NCI-H748 (cell line): ENCODE measurements at regions not wholly inside any gene's neighbourhood (a gene's known extent, or its start where the extent isn't known, plus 50 kb on each side); places are given as distances from the start of the nearest gene placed in this dataset.
A peak's percentile ranks its signal among the peaks of the same experiment; 100 is the strongest.

Experiments used
- DNase-seq: peaks from one replicate; lab custom pipeline; 2025; ENCODE audit not compliant: unreplicated experiment; lab: John Stamatoyannopoulos, UW

GRCh38 chr21:38556390-38556789 is 58.1 kb upstream of the ERG start:
- no peak for DNase-seq

DNA sequence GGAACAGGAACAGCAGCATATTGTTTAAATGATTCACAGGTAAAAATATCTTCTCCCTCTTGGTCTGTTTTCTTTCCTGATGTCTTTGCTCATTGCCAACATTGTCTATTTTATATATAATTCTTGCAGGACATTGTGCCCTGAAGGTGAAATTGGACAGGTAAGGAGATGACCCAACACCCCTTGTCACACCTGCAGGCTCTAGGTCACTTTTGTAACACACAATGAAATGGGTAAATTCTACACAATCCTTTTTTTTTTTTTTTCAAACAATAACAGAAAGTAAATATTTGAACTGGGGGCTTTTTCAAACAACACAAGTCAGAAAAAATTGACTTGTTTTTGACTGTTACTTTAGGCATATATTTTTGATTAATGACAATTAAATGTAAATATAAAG is 62.9 kb upstream of the ERG start:
- peak; percentile 51 for DNase-seq

DNA sequence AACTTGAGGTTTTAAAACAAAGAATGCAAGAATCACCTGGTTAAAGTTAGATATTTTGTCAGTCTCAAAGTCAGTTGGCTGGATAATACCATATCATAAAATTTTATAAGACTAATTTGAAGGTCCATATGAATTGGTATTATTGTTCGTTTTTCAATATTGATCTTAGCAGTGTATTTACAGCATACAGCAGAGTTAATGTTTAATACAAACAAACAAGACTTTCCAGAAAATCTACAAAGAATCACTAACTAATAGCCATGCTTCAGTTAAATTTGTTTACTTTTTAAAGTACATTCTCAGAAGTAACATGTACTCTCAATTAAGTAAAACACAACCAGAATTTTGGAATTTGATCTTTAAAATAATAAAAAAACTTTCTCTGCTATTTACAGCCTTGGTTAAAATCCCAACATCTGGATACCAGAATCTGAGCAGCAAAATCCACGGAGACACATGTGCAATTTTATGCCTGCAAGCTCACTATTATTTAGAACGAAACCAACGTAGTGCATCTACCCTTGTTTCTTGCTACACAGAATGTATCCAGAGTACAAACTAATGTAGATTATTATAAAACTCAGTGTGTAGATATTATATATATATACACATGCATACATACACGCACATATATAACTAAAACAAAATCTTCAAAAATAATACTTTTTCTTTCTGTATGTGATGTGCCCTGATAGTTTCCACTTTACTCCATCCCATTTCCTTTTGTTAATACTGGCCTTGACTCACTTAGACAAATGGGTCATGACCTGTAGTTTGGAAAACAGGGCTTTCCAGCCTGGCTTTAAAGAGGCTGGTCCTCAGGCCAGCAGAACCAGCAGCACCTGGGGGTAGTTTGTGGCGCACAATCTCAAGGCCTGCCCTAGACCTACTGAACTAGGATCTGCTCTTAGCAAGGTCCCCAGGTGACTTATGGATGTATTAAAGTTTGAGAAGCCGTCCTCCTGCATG is 63.6 kb upstream of the ERG start:
- peak; percentile 49 for DNase-seq

GRCh38 chr21:38567335-38567969 is 69.2 kb upstream of the ERG start:
- DNase-seq = no peak

DNA sequence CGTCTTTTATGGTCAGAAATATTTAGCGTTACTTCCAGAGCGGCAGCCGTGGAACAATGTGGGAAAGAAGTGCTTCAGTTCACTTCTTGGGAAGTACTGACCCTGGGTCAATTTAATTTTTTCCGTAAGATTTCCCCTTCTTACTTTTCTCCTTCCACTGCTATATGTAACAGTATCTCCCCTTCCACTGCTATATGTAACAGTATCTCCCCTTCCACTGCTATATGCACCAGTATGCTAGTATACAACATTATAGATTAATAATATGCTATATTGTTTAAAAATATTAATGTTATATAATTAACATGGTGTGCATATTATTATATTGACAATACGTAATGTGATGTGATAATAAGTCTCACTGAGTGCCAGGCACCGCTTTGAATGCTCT is 69.7 kb upstream of the ERG start:
- no peak for DNase-seq

GRCh38 chr21:38569733-38570132 is 71.5 kb upstream of the ERG start:
- DNase-seq = no peak

DNA sequence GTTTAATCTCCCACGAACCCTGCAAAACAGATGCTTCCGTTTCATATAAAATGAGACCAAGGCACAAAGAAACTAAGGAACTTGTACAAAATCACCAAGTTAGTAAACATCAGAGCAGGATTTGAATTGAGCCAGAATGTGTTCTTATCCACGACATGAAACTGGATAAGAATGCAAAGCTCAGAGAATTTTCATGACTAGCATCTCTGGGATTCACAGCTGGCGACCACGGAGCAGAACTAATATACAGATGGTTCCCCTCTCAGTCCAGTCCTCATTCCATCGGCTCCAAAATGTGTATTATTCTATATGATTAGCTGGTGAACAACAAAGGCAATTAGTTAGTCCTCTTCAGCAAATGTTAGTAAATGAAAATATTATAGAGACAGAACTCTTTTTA is 72.3 kb upstream of the ERG start:
- no peak for DNase-seq

DNA sequence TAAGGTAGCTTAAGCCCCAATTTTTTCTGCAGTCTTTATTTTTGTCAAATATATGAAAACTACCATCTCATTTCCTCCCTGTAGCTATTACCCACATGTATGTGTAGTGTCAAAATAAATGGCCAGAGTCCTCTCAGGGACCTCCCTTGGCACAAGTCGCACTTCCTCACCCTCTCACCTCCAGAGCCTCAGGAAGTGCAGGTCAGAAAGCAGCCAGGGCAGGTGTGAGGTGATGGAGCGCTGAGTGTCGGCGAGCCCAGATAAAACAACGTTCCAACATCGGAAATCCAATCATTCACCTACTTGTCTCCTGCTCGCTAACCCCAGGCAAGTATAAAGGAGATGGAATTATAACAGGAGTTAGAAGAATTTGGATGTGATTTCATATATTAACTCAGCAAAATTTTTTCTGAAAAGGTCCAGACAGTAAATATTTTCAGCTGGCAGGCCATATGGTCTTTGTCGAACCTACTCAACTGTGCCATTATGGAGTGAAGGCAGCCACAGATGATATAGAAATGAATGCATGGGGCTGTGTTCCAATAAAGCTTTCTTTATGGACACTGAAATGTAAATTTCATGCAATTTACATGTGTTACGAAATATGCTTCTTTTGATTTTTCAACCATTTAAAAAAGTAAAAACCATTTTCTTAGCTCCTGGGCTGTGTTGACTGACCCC is 76.8 kb upstream of the ERG start:
- no peak for DNase-seq

- no peak for DNase-seq
Observed at GRCh38 chr21:38577887-38578286, 79.6 kb upstream of the ERG start.

DNA sequence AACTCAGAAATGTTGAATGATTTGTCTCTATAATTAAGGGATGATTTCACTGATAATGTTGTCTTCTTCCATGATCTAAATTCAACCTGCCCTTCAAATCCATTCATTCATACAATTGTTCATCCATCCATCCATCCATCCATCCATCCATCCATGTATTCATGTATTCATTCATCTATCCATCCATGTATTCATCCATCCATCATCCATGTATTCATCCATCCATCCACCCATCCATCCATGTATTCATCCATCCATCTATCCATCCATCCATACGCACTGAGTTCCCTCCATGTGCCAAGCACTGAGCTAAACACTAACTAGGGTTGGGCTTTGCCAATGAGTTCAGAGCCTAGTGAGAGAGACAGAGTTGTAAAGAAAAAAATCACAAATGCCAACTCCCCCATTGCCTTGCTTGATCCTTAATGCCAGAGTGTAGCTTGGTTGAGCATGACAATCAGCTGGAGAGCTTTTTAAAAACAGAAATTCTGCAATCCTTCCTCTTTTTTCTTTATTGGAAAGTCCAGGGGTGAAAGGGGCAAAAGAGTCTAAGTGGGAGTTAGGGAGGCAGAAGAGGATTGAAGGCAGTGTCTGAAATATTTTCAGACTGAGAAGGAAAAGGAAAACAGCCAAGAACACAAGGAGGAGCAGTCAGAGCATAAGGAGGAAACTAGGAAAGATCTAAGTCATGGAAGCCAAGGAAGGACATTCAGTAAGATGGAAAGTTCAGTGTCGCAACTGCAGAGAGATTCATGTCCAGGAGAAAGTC is 92.4 kb upstream of the ERG start:
- DNase-seq = no peak

DNA sequence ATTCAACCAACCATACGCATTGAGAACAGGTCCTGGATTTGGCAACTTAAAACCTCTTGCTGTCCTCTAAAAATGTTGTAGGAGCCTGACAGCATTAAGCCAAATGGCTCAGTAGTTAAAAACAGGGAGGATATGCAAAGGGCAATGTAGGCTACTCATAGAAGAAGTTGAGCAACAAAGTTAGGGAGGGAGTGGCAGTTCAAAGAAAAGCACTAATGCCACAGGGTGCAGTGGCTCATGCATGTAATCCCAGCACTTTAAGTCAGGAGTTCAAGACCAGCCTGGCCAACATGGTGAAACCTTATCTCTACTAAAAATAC is 92.9 kb upstream of the ERG start:
- DNase-seq = no peak

DNA sequence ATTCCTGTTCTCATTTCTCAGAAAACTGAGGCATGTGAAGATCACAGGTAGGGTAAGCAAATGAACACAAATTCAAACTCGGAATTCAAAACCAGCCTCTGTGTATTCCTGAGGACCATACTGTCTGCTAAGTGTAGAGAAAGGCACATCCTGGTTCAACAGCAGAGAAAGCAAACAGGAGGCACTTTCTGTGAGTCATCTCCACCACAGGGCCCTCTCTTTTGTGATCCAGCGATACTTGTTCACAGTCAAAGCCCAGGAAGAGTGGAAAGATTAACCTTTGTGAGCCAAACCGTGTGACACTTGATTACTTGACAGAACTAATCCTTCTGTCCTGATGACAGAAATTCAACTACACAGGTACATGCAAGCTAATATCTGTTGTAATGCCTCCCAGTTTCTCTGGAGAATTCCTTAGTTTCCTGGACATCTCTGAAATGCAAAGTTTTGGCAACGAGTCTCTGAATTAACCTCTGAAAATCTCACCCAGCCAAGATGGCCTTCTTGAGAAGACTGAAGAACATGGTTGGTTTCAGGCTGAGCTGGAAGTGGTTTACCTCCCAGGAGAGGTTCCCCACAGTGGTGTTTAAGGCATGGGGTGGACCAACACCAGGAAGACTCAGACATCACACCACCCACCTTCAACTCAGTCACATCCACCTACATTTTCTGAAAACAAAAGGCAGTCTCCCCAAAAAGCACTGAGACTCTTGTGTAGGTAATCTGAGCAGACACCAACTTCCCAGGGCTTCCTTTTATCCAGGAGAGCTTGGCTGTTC is 98.2 kb upstream of the ERG start:
- DNase-seq = no peak

GRCh38 chr21:38597421-38597820 is 99.1 kb upstream of the ERG start:
- no peak for DNase-seq

- DNase-seq = no peak
Observed at GRCh38 chr21:38598413-38598812, 100.1 kb upstream of the ERG start.

- DNase-seq = no peak
Observed at GRCh38 chr21:38599381-38599975, 101.2 kb upstream of the ERG start.

DNA sequence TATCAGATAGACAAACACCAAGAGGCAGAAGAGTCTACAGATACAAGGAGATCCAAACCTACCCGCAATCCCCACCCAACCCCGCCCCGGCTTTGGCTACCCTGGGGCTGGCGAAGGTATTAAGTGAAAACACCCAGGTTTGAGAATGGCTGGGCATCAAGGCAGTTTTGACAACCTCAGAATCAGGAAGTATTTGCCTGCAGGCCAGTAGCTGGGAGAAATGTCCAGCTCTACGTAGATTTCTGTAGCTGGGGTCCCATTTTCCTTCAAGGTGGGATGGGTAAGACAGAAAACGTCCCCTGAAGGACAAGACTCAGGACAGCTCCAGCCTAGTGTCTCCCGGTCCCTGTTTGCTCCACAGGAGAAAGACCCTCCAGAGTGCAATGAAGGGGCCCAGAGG is 101.8 kb upstream of the ERG start:
- DNase-seq = no peak

GRCh38 chr21:38605236-38605635 is 107.0 kb upstream of the ERG start:
- no peak for DNase-seq

DNA sequence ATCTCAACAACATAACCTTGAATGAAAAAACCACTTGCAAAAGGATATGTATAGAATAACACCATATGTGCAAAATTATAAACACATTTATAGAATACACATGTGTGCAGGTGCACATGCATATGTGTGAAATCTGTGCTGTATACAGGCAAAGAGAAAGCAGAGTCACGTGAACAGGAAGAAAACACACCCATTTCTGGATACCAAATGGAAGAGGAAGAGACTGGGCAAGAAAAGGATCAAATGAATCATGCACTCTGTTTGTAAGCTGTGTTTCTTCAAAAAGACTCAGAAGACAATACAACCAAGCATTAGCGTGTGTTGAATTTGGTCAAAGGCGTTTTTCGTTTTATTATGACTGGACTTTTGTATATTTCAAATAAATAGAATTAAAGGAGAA is 111.3 kb upstream of the ERG start:
- no peak for DNase-seq

DNA sequence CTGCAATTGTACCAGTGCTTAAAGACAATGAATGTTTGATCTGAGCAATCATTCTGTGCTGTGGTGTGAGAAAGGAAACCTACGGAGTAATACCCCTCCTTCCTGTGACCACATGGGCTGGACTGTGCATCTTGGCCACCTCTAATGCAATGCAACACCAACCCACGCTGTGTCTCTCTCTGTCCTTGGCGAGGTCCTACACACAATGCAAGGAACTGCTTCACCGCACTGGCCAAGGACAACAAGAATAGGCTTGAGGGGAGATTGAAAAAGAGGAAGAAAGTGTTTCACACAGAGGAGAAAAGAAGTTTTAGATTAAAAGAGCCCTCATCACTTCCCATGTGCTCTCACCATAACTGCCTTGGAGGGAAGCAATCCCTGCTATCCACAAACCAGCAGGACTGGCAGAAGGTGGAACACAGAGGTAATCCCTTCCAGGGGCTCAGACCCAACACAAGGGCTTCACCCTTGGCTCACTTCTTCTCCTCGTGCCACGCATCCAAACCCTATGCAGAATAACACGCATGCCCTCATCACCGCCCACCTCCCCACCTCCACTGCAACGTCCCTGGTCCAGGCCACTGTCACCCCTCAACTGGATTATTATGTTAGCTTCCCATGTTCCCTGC is 112.5 kb upstream of the ERG start:
- DNase-seq = no peak

DNA sequence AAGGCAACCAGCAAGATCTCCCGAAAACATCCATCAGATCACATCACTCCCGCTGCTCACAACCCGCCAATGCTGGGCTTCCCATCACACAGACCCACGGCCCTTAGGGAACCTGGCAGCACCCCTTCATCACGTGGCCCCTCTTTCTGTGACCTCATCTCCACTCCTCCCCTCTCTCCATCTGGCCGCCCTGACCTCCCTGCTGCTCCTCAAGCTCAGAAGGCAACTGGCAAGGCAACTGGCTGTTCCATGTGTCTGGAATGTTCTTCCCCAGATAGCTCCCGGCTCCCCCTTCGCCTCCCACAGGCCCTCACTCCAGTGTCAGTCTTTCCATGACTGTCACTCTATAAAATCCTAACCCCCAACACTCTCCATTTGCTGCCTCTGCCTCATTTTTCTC is 113.0 kb upstream of the ERG start:
- DNase-seq = no peak
